A673 (cell line): ENCODE measurements at regions not wholly inside any gene's neighbourhood (a gene's known extent, or its start where the extent isn't known, plus 50 kb on each side); places are given as distances from the start of the nearest gene placed in this dataset.

Experiments
- CTCF ChIP-seq: fragments of 300-800, 200-600 bp; sonication (generic); conservative IDR thresholded peaks from 2 replicates; pipeline ENCODE4 v1.5.1; 2017; ENCODE audit warnings: low read depth, mild to moderate bottlenecking, antibody characterized with exemption, low read length, moderate library complexity, mixed read lengths
- EZH2 ChIP-seq: fragments of 200-600 bp; sonication (generic); IDR thresholded peaks from 2 replicates; pipeline ENCODE4 v1.6.1; 2017; ENCODE audit warnings: borderline replicate concordance, low read depth, mild to moderate bottlenecking, mixed read lengths, antibody characterized with exemption, low read length; ENCODE audit not compliant: poor library complexity, severe bottlenecking

GRCh38 chr2:12514631-12515437 lies 201.9 kb upstream of the TRIB2 start:
- no peak for TF ChIP-seq CTCF
- TF ChIP-seq EZH2: no peak
